ENCODE measurements at regions not wholly inside any gene's neighbourhood (a gene's known extent, or its start where the extent isn't known, plus 50 kb on each side); places are given as distances from the start of the nearest gene placed in this dataset.

DNA sequence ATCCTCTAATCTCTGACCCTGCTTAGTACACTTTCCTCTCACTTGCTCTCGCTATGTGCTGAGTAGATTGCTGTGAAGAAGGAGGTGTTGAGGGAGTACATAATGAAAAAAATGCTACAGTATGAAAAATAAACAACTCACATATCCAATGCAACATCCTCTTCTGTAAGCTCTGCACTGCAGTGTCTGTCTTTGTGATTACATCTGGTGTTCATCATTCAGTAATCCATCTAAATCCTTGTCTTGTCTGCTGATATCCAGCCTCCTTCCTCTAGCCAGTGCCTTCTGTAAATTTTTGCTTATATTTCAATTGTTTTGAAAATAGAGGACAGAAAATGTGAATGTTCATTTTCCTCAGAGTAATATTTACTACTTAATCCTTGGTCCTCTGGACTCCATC lies 57.4 kb upstream of the CDH12 start:
- TF ChIP-seq, protein P1, sequence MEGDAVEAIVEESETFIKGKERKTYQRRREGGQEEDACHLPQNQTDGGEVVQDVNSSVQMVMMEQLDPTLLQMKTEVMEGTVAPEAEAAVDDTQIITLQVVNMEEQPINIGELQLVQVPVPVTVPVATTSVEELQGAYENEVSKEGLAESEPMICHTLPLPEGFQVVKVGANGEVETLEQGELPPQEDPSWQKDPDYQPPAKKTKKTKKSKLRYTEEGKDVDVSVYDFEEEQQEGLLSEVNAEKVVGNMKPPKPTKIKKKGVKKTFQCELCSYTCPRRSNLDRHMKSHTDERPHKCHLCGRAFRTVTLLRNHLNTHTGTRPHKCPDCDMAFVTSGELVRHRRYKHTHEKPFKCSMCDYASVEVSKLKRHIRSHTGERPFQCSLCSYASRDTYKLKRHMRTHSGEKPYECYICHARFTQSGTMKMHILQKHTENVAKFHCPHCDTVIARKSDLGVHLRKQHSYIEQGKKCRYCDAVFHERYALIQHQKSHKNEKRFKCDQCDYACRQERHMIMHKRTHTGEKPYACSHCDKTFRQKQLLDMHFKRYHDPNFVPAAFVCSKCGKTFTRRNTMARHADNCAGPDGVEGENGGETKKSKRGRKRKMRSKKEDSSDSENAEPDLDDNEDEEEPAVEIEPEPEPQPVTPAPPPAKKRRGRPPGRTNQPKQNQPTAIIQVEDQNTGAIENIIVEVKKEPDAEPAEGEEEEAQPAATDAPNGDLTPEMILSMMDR (conservative IDR thresholded peaks at IDR 0.05), result no peak
- TF ChIP-seq ZFX (IDR thresholded peaks at IDR 0.05), result no peak
